GM21367 (cell line): ENCODE measurements at regions not wholly inside any gene's neighbourhood (a gene's known extent, or its start where the extent isn't known, plus 50 kb on each side); places are given as distances from the start of the nearest gene placed in this dataset.

ENCODE experiments used
- ATAC-seq: cut with Tn5 transposase; IDR thresholded peaks from one replicate; pipeline ENCODE4 v1.9.1; 2021; ENCODE audit not compliant: unreplicated experiment

DNA sequence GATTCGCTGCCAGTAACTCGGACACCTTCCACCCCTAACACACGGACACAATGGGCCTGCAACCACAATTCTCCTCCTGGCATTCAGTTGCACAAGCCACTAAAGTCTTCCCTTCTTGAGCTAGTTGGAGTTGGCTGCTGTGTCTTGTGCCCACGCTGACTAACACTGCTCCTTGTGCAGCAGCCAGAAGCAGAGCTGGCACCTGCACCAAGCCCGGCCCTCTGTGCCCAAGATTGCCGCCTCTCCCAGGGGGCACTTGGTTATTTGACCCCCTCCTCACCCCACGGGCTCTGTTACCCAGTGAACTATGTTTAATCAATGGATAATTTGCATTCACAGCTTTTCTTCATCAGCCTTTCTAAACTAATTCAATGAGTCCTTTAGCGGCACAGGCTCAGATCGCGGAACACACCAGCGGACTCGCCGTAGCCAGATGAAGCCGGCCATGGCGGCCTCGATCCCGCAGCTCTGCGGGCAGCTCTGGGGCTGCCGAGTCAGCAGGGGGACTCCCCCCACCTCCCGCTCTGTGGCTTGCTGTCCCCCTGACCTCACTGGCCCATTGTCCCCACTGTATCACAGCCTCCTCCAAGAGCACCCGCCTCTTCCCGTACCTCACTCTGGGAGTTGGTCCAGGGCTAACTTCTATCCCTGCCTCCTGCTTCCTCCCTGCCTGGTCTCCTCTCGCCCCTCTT, 94.8 kb upstream of the AFDN start:
- ATAC-seq, result no peak

DNA sequence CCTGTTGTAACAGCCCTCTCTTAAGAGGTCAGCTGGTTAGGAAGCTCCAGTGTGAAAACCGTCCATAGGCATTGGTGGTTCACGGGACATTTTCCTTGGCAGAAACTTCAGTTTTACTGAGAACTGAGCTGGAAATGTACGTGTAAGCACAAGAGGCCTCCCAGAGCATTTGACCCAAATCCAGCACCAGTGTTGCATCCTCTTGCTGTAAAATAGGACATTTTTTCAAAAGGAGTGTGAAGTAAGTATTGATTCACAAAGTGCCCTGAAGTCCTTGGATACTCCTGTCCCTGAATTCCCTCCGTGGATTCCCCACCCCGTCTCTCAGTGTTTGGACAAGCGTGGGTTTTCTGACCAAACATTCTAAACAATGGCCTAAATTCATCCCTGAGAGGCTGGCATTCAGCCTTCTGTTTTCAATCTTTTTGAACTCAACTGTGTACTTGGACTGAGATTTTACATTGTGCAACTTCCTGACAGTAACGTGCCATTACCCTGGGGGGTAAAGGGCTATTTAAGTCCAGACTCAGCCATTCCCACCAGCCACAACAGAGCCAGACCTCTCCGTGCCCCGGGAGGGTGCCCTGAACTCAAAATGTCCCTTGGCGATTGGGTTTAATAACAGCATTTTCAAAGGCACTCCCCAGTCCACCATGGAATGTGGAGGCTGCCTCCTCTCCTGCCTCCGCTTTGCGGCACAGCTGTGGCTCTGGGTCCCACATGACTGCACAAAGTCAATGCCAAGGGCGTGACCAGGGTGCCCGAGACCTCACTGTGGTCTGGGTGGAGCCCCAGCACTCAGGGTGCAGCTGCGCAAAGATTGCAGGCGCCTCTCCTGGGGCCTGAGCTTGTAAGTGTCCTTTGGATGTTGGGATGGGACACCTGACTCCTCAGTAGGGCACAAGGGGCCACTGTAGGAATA, 92.7 kb upstream of the AFDN start:
- ATAC-seq, result no peak

DNA sequence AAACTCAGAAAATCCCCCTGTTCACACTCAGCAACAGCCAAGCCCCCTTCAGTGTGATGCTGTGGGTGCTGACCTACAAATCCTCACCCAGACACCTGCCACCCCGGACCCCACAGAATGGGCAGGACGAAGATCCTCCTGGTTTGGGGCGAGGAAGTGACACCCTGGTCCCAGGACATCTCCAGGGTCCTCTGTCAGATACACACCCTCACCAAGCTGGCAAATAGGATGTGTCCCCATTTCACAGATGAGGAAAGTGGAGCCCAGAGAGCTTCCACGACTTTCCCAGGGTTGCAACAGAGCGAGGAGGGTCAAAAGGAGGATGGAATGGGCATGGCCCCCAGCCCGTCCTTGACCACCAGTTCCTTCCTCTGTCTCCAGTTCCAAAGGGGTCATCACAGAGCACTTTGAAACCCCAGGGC, 92.0 kb upstream of the AFDN start:
- no peak for ATAC-seq

DNA sequence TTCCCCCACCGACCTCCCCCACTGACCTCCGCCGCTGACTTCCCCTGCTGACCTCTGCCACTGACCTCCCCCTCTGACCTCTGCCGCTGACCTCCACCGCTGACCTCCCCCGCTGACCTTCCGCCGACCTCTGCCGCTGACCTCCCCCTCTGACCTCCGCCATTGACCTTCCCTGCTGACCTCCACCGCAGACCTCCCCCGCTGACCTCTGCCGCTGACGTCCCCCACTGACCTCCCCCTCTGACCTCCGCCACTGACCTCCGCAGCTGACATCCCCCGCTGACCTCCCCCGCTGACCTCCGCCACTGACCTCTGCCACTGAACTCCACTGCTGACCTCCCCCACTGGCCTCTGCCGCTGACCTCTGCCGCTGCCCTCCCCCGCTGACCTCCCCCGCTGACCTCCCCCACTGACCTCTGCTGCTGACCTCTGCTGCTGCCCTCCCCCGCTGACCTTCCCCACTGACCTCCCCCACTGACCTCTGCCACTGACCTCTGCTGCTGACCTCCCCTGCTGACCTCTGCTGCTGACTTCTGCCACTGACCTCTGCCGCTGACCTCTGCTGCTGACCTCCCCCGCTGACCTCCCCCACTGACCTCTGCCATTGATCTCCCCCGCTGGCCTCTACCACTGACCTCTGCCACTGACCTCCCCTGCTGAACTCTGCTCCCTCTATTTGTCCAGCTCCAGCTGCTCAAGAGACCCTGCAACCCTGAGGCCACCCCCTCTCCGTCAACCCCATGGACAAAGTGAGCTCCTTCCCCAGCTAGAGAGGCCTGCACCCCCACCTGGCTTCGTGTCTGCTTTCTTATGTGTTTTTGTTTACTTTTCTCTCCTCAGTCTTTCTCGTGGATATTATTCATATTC, 91.4 kb upstream of the AFDN start:
- no peak for ATAC-seq

DNA sequence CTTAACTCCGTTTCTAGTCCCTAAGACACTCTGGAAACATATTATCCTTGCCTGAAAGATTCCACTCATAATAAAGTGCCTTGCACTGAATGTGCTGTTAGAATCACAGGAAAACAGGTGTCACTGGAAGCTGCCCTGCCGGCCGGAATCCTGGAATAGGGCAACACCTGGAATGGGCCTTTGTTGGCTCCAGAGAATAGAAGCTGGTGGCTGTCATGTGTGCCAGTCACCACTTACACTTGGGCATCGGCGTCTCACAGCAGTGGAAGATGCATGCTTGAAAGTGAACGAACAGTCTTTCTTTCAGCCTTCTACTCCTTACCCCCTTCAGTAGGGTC, 90.8 kb upstream of the AFDN start:
- no peak for ATAC-seq

DNA sequence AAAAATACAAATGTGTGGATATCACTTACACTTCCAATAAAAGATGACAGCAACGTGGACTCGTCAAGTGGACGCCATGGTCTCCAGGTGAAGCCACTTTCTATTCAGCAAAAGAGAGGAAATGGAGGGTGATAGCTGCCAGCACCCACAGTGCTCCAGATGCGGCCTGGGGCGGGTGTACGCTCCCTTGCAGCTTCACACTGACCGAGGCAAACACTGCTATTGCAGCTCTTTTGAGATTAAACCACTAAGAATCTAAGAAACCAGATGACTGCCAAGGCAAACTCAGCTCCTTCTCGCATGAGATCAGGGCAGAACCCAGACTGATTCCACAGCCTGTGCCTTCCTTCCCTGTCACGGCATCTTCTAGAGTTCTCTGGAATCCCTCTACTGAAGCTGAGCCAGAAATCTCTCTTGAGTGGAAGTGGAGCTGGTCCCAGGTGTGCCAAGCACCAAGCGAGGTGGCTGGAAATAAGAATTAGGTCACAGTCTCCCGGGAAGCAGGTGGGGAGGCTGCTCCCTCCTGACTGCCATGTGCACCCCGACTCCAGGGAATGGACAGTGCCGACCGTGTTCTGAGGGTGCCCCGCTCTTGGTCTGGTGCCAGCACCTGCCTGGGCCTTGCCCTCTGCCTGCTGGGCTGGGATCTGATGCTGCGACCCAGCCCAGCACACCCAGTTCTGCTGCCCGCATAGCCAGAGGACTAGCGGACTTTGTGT, 90.1 kb upstream of the AFDN start:
- no peak for ATAC-seq

DNA sequence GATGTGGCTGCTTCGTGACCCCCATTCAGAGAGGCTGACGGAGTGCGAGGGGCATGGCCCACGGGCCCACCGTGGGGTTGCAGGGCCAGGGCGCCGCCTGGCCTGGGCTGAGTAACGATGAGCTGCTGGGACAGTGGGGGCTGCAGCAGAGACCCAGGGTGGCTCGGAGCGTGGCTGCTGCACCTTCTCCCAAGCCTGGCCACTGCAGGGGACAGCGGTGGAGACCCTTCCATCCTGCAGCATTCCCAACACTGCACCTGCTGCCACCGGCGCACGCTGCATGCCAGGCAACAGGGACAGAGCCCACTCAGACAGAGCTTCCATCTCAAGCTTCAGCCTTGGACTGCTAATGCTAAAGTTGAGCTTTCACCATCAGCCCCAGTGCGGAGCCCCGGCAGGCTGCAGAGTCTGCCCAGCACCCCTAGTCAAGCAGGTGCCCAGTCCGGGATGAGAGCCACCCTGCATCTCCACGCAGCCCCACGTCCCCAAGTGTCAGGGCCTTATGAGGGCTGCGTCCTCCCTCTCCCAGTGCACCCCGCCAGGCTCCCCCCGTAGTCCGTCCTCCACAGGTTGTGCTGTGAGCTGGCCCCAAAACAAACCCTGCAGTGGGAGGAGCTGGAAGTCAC, 89.4 kb upstream of the AFDN start:
- no peak for ATAC-seq

DNA sequence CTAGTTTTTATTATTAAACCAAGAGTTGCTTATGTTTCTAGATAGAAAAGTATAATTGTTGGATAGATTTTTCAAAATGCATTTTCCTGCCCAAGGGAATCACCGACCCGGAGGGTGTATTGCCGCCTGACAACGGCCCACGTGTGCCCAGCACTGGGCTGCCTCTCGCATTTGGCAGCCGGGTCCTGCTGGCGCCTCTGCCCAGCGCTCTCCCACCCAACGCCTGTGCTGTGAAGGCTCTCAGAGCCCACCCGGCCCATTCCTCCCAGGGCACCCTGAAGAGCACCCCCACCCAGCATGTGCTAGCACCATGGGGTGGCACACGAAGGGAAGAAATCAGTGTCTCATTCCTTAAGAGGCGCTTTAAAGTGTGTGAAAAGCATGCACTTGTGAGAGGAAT, 88.3 kb upstream of the AFDN start:
- ATAC-seq, result no peak

DNA sequence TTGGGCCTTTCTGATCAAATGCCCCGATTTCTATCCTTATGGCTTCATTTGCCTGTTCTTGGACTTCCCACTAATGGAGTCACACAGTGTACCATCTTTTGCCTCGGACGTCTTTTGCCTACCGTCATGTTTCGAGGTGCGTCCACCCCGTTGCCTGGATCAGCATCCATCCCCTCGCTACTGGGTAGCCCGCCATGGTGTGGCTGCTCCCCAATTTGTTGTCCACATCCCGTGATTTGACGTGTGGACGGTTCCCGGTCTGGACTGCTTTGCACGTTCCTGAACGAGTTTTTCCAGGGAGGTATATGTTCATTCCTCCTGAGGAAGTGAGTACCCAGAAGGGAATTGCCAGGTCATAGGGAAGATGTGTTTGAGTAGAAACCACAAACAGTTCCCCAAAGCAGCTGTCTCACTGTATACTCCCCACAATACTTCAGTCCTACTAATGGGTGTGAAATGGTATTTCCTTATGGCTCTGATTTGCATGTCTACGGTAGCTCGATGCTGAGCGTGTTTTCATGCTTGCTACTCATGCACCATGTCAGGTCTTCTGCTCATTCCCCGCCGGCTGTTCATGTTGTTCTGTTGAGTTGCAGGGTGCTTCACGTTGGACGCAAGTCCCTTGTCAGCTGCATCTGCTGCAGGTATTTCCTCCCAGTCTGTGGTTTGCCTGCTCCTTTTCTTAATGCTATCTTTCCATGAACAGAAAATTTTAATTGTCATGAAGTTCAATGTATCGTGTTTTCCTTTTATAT, 86.8 kb upstream of the AFDN start:
- no peak for ATAC-seq

DNA sequence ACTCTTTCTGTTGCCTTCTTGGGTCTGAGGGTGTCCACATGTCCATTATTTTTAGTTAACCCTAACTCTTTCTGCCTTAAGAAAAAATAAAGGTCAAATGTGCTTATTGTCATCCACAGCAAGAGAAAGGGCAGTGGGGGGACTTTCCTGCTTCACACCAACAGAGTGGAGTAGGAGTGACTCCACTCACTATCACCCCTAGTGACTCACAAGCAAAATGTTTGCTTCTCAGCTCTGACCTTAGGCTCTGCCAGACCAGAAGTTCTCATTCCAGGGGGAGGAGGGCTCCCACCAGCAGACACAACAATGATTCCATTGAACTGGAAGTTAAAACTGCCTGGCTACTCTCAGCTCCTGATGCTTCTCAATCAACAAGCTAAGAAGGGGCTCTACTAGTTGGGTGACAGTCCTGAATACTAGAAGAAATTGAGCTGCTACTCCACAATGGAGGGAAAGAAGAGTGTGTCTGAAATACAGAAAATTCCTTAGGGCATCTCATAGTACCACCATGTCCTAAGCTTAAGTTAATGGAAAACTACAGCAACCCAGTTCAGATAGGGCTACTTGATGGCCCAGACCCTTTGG, 83.9 kb upstream of the AFDN start:
- ATAC-seq, result no peak

DNA sequence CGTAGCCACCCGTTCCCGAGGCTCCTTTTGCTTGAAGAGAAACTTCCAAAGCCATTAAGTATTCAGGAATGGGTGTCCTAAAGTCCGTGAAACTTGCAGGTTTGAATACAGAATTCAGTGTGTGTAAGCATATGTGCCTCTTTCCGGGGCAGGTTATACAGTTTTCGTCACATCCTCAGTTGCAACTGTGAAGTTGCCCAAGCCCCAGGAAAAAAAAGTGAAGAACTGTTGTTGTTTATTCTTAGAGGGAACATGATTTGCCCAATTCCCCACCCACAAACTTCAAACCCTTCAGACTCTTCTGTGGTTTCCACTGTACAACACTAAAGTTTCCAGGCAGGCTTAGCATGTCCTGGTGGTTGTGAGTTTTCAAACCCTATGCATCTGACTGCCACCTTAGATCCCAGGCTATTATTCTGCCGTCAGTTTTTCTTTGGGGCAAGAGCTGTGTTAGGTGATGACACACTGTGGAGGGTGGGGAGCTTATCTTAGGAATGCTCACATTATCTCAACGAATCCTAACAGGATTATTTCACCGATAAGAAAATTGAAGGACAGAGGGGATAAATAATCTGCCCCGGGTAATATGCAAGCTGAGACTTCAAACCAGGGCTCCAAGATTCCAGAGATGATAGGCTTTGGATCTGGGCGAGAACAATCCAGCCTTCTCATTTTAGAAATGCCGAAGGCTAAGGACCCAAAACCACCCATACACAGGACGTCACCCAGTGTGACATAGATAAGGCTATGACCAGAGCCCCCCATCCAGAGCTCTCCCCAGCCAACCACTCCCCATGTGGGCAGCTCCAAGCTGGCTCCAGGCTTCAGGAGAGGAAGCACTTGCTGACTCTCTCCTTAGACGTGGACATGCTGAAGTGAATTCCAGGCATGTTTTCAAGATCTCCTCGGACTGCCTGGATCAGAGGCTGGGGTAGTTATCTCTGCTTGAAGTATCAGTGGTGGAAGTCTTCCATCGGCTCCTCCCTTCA, 81.7 kb upstream of the AFDN start:
- no peak for ATAC-seq

DNA sequence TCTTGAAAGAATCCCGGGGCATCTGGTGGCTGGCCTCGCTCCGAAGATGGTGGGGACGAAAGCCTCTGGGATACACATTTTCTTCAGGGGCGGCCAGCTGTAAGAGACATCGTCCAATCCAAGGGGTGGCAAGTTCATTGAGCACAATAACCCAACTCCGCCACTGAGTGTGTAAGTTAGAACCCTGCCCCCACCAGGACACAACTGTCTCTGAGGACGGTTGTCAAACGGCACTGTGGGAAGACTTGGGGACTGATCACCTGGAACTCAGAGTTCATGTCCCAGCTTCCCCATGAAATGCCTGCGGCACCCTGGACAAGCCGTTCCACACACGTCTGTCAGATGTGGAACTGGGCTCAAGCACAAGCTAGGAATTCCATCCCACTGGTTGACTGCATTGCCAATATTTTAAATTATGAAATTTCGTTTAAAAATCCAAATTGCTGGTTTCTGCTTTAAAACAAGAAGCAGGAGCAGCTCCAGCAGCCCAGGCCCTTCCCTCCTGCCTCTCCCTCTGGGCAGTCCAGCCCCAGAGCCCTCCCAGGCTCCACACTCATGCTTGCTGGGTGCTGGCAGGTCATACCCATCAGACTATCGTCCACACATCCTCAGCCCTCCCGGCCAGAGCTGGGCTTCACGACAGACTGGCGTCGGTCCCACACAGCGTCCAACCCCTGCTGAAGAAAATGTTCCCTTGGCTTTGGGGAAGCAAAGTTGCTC, 80.9 kb upstream of the AFDN start:
- ATAC-seq, result no peak

DNA sequence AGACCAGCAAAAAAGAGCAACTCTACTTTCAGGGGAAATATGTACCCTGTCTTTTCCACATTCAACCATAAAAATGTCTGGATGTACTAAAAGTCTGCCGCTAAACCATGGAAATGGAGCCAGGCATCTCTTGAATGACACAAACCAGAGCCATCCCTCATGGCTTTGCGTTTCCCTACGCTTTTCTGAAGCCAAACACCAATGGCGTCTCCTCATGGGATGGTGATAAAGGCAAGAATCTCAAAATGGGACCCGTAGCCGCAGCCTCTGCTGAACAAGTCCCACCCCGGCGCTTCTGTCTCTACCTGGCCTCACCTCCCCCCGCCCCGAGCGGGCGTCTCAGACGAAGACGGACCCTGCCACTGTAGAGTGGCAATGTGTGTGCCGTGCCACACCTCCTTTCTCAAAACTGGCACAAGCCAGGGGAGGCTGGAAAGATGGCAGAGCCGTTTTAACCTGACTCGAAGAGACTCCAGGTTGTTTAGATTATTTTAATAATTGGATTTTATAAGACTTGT, 80.3 kb upstream of the AFDN start:
- no peak for ATAC-seq

DNA sequence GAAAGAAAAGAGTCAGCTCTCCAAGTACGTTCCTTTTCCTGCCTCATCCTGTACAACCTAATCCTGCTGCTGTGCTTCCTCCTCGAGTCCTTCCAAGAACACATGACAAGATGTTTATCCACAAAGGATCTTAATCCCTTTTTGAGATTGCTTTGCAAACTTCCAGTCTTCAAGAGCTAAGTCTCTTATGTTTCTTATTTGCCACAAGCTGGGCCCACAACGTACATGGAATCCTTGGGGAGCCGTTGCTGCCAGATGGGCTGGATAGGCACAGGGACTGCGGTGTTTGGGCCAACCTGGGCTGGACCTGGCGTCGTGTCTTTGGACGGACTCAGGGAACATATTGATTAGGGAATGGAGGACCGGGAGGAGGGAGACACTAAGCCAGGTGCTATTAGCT, 79.7 kb upstream of the AFDN start:
- no peak for ATAC-seq

DNA sequence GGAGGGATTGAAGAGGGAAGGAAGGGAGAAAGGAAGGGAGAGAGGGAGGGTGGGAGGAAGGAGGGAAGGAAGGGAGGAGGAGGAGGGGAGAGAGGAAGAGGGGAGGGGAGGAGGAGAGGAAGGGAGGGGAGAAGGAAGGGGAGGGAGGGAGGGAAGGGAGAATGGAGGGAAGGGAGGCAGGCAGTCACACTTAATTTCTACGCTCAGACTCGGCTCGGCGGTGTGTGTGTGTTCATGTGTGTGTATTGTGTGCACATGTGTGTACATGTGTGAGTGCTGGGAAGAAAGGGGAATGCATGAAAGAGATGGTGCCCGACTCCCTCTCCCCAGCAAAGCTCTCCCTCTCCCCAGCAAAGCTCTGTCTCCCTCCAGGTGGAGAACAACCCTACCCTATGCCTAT, 79.1 kb upstream of the AFDN start:
- ATAC-seq, result no peak

DNA sequence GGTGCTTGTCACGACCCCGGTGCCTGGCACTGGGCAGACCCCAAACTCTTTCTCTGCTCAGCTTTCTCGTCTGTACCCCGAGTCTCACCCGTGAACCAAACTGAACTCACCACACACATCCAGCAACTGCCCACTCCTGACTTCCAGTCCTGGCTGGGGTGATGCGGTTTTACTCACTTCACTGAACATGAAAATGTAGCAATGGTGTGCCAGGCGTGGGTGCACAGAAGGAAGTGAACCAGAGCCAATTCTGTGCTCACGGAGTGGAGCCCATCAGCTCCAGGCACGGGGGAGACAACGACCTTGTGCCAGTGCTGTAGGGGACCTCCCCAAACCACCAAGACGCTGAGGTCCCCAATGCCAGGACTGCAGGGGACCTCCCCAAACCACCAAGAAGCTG, 78.7 kb upstream of the AFDN start:
- ATAC-seq, result no peak
